IMR-90 (cell line): ENCODE measurements at regions not wholly inside any gene's neighbourhood (a gene's known extent, or its start where the extent isn't known, plus 50 kb on each side); places are given as distances from the start of the nearest gene placed in this dataset.

Source experiments
- ATAC-seq: fragments of 200-7000 bp; cut with Tn5 transposase; 2 replicates; pipeline ENCODE4 v1.9.1; 2020; ENCODE audit warnings: low read depth, mild to moderate bottlenecking, moderate library complexity
- BruUV-seq: library from RNA; stranded (reverse); fragments of 400-500 nt; replicated peaks from 2 replicates; lab custom pipeline; 2021; lab: Mats Ljungman, UMichigan
- CTCF ChIA-PET: fragments of 300-600 bp; formaldehyde crosslinking; extraction: SDS; loops from one replicate; lab custom pipeline; 2021; ENCODE audit warnings: antibody characterized with exemption; lab: Yijun Ruan, JAX
- POLR2A ChIA-PET: fragments of 300-600 bp; sonication (Branson Sonifier 250); formaldehyde crosslinking; loops from one replicate; lab custom pipeline; 2022; ENCODE audit warnings: antibody characterized with exemption; ENCODE audit not compliant: unreplicated experiment; lab: Charles Lee
- DNase-seq: peaks from one replicate; pipeline ENCODE4 v3.0.0; 2013
- H2AFZ ChIP-seq: replicated peaks from 2 replicates; pipeline ENCODE3; 2013; ENCODE audit warnings: low read length, mild to moderate bottlenecking; ENCODE audit not compliant: poor library complexity
- H2AK5ac ChIP-seq: 2 replicates; pipeline ENCODE4 v1.6.1; 2013; ENCODE audit warnings: low read depth, low read length, inconsistent platforms
- H2AK9ac ChIP-seq: replicated peaks from 2 replicates; pipeline ENCODE3; 2013; ENCODE audit warnings: mild to moderate bottlenecking, low read depth, low read length, moderate library complexity; ENCODE audit not compliant: poor library complexity
- H2BK120ac ChIP-seq: 2 replicates; pipeline ENCODE4 v1.6.1; 2013; ENCODE audit warnings: low read depth, low read length, inconsistent platforms
- H2BK15ac ChIP-seq: 3 replicates; pipeline ENCODE4 v1.6.1; 2013; ENCODE audit warnings: low read depth, low read length, inconsistent platforms
- H2BK20ac ChIP-seq: 2 replicates; pipeline ENCODE4 v1.6.1; 2013; ENCODE audit warnings: low read depth, mild to moderate bottlenecking, inconsistent platforms, low read length, moderate library complexity
- H2BK5ac ChIP-seq: 2 replicates; pipeline ENCODE4 v1.6.1; 2013; ENCODE audit warnings: mild to moderate bottlenecking, low read depth, low read length, inconsistent platforms; ENCODE audit not compliant: poor library complexity, severe bottlenecking
- H3K14ac ChIP-seq: replicated peaks from 2 replicates; pipeline ENCODE4 v1.6.1; 2013; ENCODE audit warnings: low read depth, low read length, inconsistent platforms
- H3K18ac ChIP-seq: 2 replicates; pipeline ENCODE4 v1.6.1; 2013; ENCODE audit warnings: low read depth, low read length, control low read depth
- H3K23ac ChIP-seq: 2 replicates; pipeline ENCODE4 v1.6.1; 2013; ENCODE audit warnings: low read depth, low read length, inconsistent platforms
- H3K27ac ChIP-seq: 2 replicates; pipeline ENCODE4 v1.5.1; 2013; ENCODE audit warnings: mild to moderate bottlenecking, control low read depth, low read length; ENCODE audit not compliant: insufficient read depth
- H3K27me3 ChIP-seq: 2 replicates; pipeline ENCODE4 v1.6.1; 2013; ENCODE audit warnings: low read length; ENCODE audit not compliant: control insufficient read depth, insufficient read depth
- H3K36me3 ChIP-seq: 2 replicates; pipeline ENCODE4 v1.6.1; 2013; ENCODE audit warnings: low read length, mixed read lengths; ENCODE audit not compliant: control insufficient read depth, insufficient read depth
- H3K4ac ChIP-seq: 2 replicates; pipeline ENCODE4 v1.6.1; 2013; ENCODE audit warnings: low read depth, low read length, inconsistent platforms
- H3K4me1 ChIP-seq: 2 replicates; pipeline ENCODE4 v1.6.1; 2013; ENCODE audit warnings: low read length, mixed read lengths; ENCODE audit not compliant: control insufficient read depth, insufficient read depth
- H3K4me2 ChIP-seq: 2 replicates; pipeline ENCODE4 v1.6.1; 2013; ENCODE audit warnings: low read depth, mild to moderate bottlenecking, control low read depth, low read length, moderate library complexity
- H3K4me3 ChIP-seq: 2 replicates; pipeline ENCODE4 v1.5.1; 2013; ENCODE audit warnings: low read depth, mild to moderate bottlenecking, control low read depth, low read length, moderate library complexity; ENCODE audit not compliant: insufficient read depth
- H3K56ac ChIP-seq: 2 replicates; pipeline ENCODE4 v1.6.1; 2013; ENCODE audit warnings: low read length, inconsistent platforms; ENCODE audit not compliant: insufficient read depth; ENCODE audit errors: extremely low read depth
- H3K79me1 ChIP-seq, 2 experiments: 2 replicates each; pipeline ENCODE4 v1.6.1; 2013; ENCODE audit warnings: low read length in 2 of 2, inconsistent platforms in 1 of 2, low read depth in 1 of 2
- H3K9ac ChIP-seq: 2 replicates; pipeline ENCODE4 v1.6.1; 2013; ENCODE audit warnings: low read depth, low read length, control low read depth
- H3K9me1 ChIP-seq: 2 replicates; pipeline ENCODE4 v1.6.1; 2013; ENCODE audit warnings: low read length, inconsistent platforms; ENCODE audit not compliant: insufficient read depth
- H3K9me3 ChIP-seq: 2 replicates; pipeline ENCODE4 v1.6.1; 2013; ENCODE audit warnings: low read length; ENCODE audit not compliant: control insufficient read depth, insufficient read depth
- H4K20me1 ChIP-seq: 2 replicates; pipeline ENCODE4 v1.6.1; 2013; ENCODE audit warnings: low read length, inconsistent platforms; ENCODE audit not compliant: insufficient read depth
- H4K5ac ChIP-seq: 2 replicates; pipeline ENCODE4 v1.6.1; 2013; ENCODE audit warnings: mild to moderate bottlenecking, low read depth, low read length, control low read depth
- H4K8ac ChIP-seq, 2 experiments: 2 replicates each; pipeline ENCODE4 v1.6.1; 2013; ENCODE audit warnings: low read depth in 2 of 2, low read length in 2 of 2, control low read depth in 1 of 2, inconsistent platforms in 1 of 2
- H4K91ac ChIP-seq: 2 replicates; pipeline ENCODE4 v1.6.1; 2013; ENCODE audit warnings: low read depth, low read length, inconsistent platforms; ENCODE audit not compliant: insufficient read depth
- BHLHE40 ChIP-seq: fragments of 150-350 bp; IDR thresholded peaks from 2 replicates; pipeline ENCODE4 v1.6.1; 2016; ENCODE audit warnings: mild to moderate bottlenecking, low read depth, low read length
- CEBPB ChIP-seq: IDR thresholded peaks from 2 replicates; pipeline ENCODE4 v1.6.1; 2012; ENCODE audit warnings: low read depth, low read length, improper control_type of control experiment
- CTCF ChIP-seq: conservative IDR thresholded peaks from 2 replicates; pipeline ENCODE4 v1.5.1; 2012; ENCODE audit warnings: mild to moderate bottlenecking, low read depth, low read length, improper control_type of control experiment
- ELK1 ChIP-seq: fragments of 150-350 bp; IDR thresholded peaks from 2 replicates; pipeline ENCODE4 v1.6.1; 2016; ENCODE audit warnings: low read depth, mild to moderate bottlenecking, low read length, moderate library complexity, borderline replicate concordance
- FOS ChIP-seq: fragments of 150-350 bp; IDR thresholded peaks from 2 replicates; pipeline ENCODE4 v1.6.1; 2016; ENCODE audit warnings: low read depth, low read length
- MAFK ChIP-seq: IDR thresholded peaks from 2 replicates; pipeline ENCODE4 v1.6.1; 2012; ENCODE audit warnings: low read depth, low read length, improper control_type of control experiment
- MAZ ChIP-seq: IDR thresholded peaks from 2 replicates; pipeline ENCODE4 v1.6.1; 2012; ENCODE audit warnings: low read depth, mild to moderate bottlenecking, low read length, improper control_type of control experiment, moderate library complexity, borderline replicate concordance
- MXI1 ChIP-seq: IDR thresholded peaks from 2 replicates; pipeline ENCODE4 v1.6.1; 2012; ENCODE audit warnings: low read depth, mild to moderate bottlenecking, low read length, moderate library complexity, borderline replicate concordance
- NFE2L2 ChIP-seq: fragments of 150-350 bp; IDR thresholded peaks from 2 replicates; pipeline ENCODE4 v1.6.1; 2016; ENCODE audit warnings: low read depth, mild to moderate bottlenecking, low read length
- POLR2A ChIP-seq: IDR thresholded peaks from 2 replicates; pipeline ENCODE4 v1.6.1; 2012; ENCODE audit warnings: mild to moderate bottlenecking, low read depth, low read length
- RAD21 ChIP-seq: IDR thresholded peaks from 2 replicates; pipeline ENCODE4 v1.6.1; 2012; ENCODE audit warnings: low read length, improper control_type of control experiment
- RCOR1 ChIP-seq: IDR thresholded peaks from 2 replicates; pipeline ENCODE4 v1.6.1; 2012; ENCODE audit warnings: mild to moderate bottlenecking, low read length, improper control_type of control experiment; ENCODE audit not compliant: insufficient replicate concordance
- RFX5 ChIP-seq: IDR thresholded peaks from 2 replicates; pipeline ENCODE4 v1.8.0; 2012; ENCODE audit warnings: low read depth, mild to moderate bottlenecking, low read length, moderate library complexity
- SMC3 ChIP-seq: fragments of 150-350 bp; IDR thresholded peaks from 2 replicates; pipeline ENCODE4 v1.6.1; 2016; ENCODE audit warnings: low read depth, mild to moderate bottlenecking, antibody characterized with exemption, low read length, moderate library complexity
- USF2 ChIP-seq: fragments of 150-350 bp; IDR thresholded peaks from 2 replicates; pipeline ENCODE4 v1.6.1; 2017; ENCODE audit warnings: mild to moderate bottlenecking, antibody characterized with exemption, low read length, low read depth
- WGBS, 2 experiments: methylation state at CpG; one replicate each; pipeline versions ENCODE4 v1.1.5 to v1.1.7; 2013; ENCODE audit warnings: missing lambda C conversion rate in 2 of 2; ENCODE audit not compliant: insufficient read length in 1 of 2; ENCODE audit errors: extremely low coverage in 2 of 2; 5-methylcytosine and 5-hydroxymethylcytosine counted together
- dilution Hi-C: fragments of 300-500 bp; cut with HindIII; formaldehyde crosslinking; loops from one replicate; pipeline ENCODE4 v1.14.3; 2018; ENCODE audit warnings: low sequenced_read_pairs; ENCODE audit not compliant: unreplicated experiment
- in situ Hi-C: fragments of 300-500 bp; cut with MboI; formaldehyde crosslinking; loops from 3 replicates; pipeline ENCODE4 v1.14.3; 2019; ENCODE audit warnings: low sequenced_read_pairs, inconsistent platforms, mixed read lengths
- intact Hi-C: fragments of 100-400 bp; cut with micrococcal nuclease; formaldehyde crosslinking; loops from 2 replicates; pipeline ENCODE4 v1.10.0; 2022

GRCh38 chr16:87076950-87077749, 240.0 kb downstream of the C16orf95 start:
- no peak overlapping the region for H2BK5ac ChIP-seq
- no peak overlapping the region for H3K9ac ChIP-seq
- DNase-seq: peak; percentile 55
- no peak overlapping the region for H4K91ac ChIP-seq
- H3K4me3 ChIP-seq: no peak overlapping the region
- H3K36me3 ChIP-seq: no peaks in the 10 kb centered on the region
- in situ Hi-C loops: loop anchor here (10.0 kb wide), 1 partner anchor 198 kb away; no protein-coding TSS in a partner anchor
- H3K23ac ChIP-seq: no peak overlapping the region
- peaks cover 14% of the 10 kb centered on the region for H3K27me3 ChIP-seq
- H3K4me2 ChIP-seq: no peak overlapping the region
- ATAC-seq: peak; percentile 78
- no peak overlapping the region for H3K4ac ChIP-seq
- no peak overlapping the region for H4K5ac ChIP-seq
- H2AK5ac ChIP-seq: no peak overlapping the region
- H2AK9ac ChIP-seq: no peak overlapping the region
- no peaks in the 10 kb centered on the region for H3K4me1 ChIP-seq
- ChIA-PET CTCF (interaction anchor here (0.8 to 2.3 kb wide), 3 partner anchors 10 to 14 kb away, joined by 3 to 7 read pairs (median 3); no protein-coding TSS in a partner anchor), POLR2A (no interaction called here)
- H3K14ac ChIP-seq: no peak overlapping the region
- H2BK120ac ChIP-seq: no peak overlapping the region
- H3K9me1 ChIP-seq: no peaks in the 10 kb centered on the region
- WGBS, 2 experiments: 59% methylated on average over 7 of the region's 13 CpGs; no CpG with 5 or more reads in 1 of the 2 experiments
- H4K20me1 ChIP-seq: no peaks in the 10 kb centered on the region
- no TSS peak for BruUV-seq
- H3K56ac ChIP-seq: no peak overlapping the region
- H2AFZ ChIP-seq: peak overlapping the region; percentile 16
- H3K18ac ChIP-seq: no peak overlapping the region
- dilution Hi-C loops: no loop called here
- no peak overlapping the region for H2BK20ac ChIP-seq
- no peak overlapping the region for H2BK15ac ChIP-seq
- no peak overlapping the region for H4K8ac ChIP-seq
- H3K27ac ChIP-seq: no peak overlapping the region
- intact Hi-C loops: no loop called here
- peaks cover 16% of the 10 kb centered on the region for H3K9me3 ChIP-seq
- no peaks in the 10 kb centered on the region for H3K79me1 ChIP-seq
- TF ChIP-seq MAFK (no peak), SMC3 (peak; percentile 55), RCOR1 (no peak), CEBPB (no peak), USF2 (no peak), MAZ (0 out of 2 replicates have a peak, but pooled peaks have one; percentile 16), FOS (no peak), ELK1 (no peak), CTCF (peak; percentile 64), RAD21 (peak; percentile 67), POLR2A (no peak), NFE2L2 (no peak), MXI1 (no peak), BHLHE40 (no peak), RFX5 (no peak)
